H7 (cell line): ENCODE measurements at regions not wholly inside any gene's neighbourhood (a gene's known extent, or its start where the extent isn't known, plus 50 kb on each side); places are given as distances from the start of the nearest gene placed in this dataset.

Experiments used
- DNase-seq: peaks from one replicate; pipeline ENCODE4 v3.0.0; 2012
- H3K27me3 ChIP-seq: 2 replicates; pipeline ENCODE4 v1.6.0; 2011; ENCODE audit warnings: mild to moderate bottlenecking, low read length; ENCODE audit not compliant: control insufficient read depth, insufficient read depth
- H3K36me3 ChIP-seq: replicated peaks from 2 replicates; pipeline ENCODE4 v1.5.1; 2011; ENCODE audit warnings: low read length; ENCODE audit not compliant: control insufficient read depth, insufficient read depth
- H3K4me3 ChIP-seq: 2 replicates; pipeline ENCODE4 v1.5.1; 2011; ENCODE audit warnings: low read depth, mild to moderate bottlenecking, control low read depth, low read length, moderate library complexity; ENCODE audit not compliant: insufficient read depth

- Histone ChIP-seq H3K4me3 (no peak overlapping the region), H3K27me3 (no peaks in the 10 kb centered on the region), H3K36me3 (no peaks in the 10 kb centered on the region)
- no peak for DNase-seq
Observed at GRCh38 chr2:59874971-59875755, 678.3 kb downstream of the BCL11A start.

- no peaks in the 10 kb centered on the region for H3K27me3 ChIP-seq
- no peaks in the 10 kb centered on the region for H3K36me3 ChIP-seq
- H3K4me3 ChIP-seq: no peak overlapping the region
- DNase-seq: no peak
Observed at GRCh38 chr2:59874361-59874760, 679.1 kb downstream of the BCL11A start.

GRCh38 chr2:59871830-59872229, 681.6 kb downstream of the BCL11A start:
- H3K36me3 ChIP-seq: no peaks in the 10 kb centered on the region
- no peaks in the 10 kb centered on the region for H3K27me3 ChIP-seq
- no peak for DNase-seq

GRCh38 chr2:59868981-59869380, 684.5 kb downstream of the BCL11A start:
- DNase-seq: no peak
- Histone ChIP-seq H3K4me3 (no peak overlapping the region), H3K27me3 (no peaks in the 10 kb centered on the region), H3K36me3 (no peaks in the 10 kb centered on the region)

More at GRCh38 chr2:59871830-59872229, 681.6 kb downstream of the BCL11A start:
- no peak overlapping the region for H3K4me3 ChIP-seq

GRCh38 chr2:59866436-59866835, 687.0 kb downstream of the BCL11A start:
- no peaks in the 10 kb centered on the region for H3K27me3 ChIP-seq
- H3K4me3 ChIP-seq: no peak overlapping the region
- DNase-seq: no peak
- H3K36me3 ChIP-seq: no peaks in the 10 kb centered on the region

GRCh38 chr2:59858540-59858939, 694.9 kb downstream of the BCL11A start:
- no peak for DNase-seq
- H3K27me3 ChIP-seq: no peaks in the 10 kb centered on the region
- H3K4me3 ChIP-seq: no peak overlapping the region
- no peaks in the 10 kb centered on the region for H3K36me3 ChIP-seq

- H3K4me3 ChIP-seq: no peak overlapping the region
- H3K36me3 ChIP-seq: no peaks in the 10 kb centered on the region
- no peak for DNase-seq
- H3K27me3 ChIP-seq: no peaks in the 10 kb centered on the region
Observed at GRCh38 chr2:59857109-59857508, 696.3 kb downstream of the BCL11A start.

- H3K4me3 ChIP-seq: no peak overlapping the region
- no peaks in the 10 kb centered on the region for H3K27me3 ChIP-seq
- H3K36me3 ChIP-seq: no peaks in the 10 kb centered on the region
- no peak for DNase-seq
Observed at GRCh38 chr2:59856391-59856790, 697.1 kb downstream of the BCL11A start.

GRCh38 chr2:59853032-59853431, 700.4 kb downstream of the BCL11A start:
- H3K4me3 ChIP-seq: no peak overlapping the region

GRCh38 chr2:59851836-59852475, 701.5 kb downstream of the BCL11A start:
- Histone ChIP-seq H3K36me3 (no peaks in the 10 kb centered on the region), H3K27me3 (no peaks in the 10 kb centered on the region), H3K4me3 (no peak overlapping the region)
- no peak for DNase-seq

More at GRCh38 chr2:59853032-59853431, 700.4 kb downstream of the BCL11A start:
- H3K36me3 ChIP-seq: no peaks in the 10 kb centered on the region
- DNase-seq: no peak
- H3K27me3 ChIP-seq: no peaks in the 10 kb centered on the region

- H3K27me3 ChIP-seq: no peaks in the 10 kb centered on the region
- H3K36me3 ChIP-seq: no peaks in the 10 kb centered on the region
- H3K4me3 ChIP-seq: no peak overlapping the region
- DNase-seq: no peak
Observed at GRCh38 chr2:59850554-59850953, 702.9 kb downstream of the BCL11A start.

GRCh38 chr2:59833941-59834340, 719.5 kb downstream of the BCL11A start:
- Histone ChIP-seq H3K27me3 (no peaks in the 10 kb centered on the region), H3K36me3 (no peaks in the 10 kb centered on the region), H3K4me3 (no peak overlapping the region)
- no peak for DNase-seq

- Histone ChIP-seq H3K36me3 (no peaks in the 10 kb centered on the region), H3K27me3 (no peaks in the 10 kb centered on the region), H3K4me3 (no peak overlapping the region)
- no peak for DNase-seq
Observed at GRCh38 chr2:59830601-59831000, 722.9 kb downstream of the BCL11A start.

GRCh38 chr2:59827677-59828076, 725.8 kb downstream of the BCL11A start:
- Histone ChIP-seq H3K27me3 (no peaks in the 10 kb centered on the region), H3K4me3 (no peak overlapping the region), H3K36me3 (no peaks in the 10 kb centered on the region)
- no peak for DNase-seq

GRCh38 chr2:59826177-59826576, 727.3 kb downstream of the BCL11A start:
- no peaks in the 10 kb centered on the region for H3K36me3 ChIP-seq
- DNase-seq: no peak
- no peak overlapping the region for H3K4me3 ChIP-seq
- H3K27me3 ChIP-seq: no peaks in the 10 kb centered on the region
